ENCODE measurements at regions not wholly inside any gene's neighbourhood (a gene's known extent, or its start where the extent isn't known, plus 50 kb on each side); places are given as distances from the start of the nearest gene placed in this dataset.

DNA sequence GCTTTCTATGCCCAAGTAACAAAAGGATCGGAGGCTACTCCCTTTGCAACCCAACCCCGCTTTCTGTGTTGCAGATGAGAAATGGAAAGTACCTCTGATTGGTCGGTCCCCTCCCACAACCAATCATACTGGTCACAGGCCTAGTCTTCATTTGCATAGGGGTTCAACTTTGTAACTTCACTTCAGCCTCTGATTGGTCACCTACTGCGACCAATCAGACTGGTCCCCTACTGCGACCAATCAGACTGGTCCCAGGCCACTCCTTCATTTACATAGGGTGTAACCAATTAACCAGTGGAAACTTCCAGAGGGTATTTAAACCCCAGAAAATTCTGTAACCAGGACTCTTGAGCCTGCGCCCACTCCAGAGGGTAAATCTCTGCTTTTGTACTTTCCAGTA is 906.4 kb upstream of the TMEM132C start:
- H3K36me3 ChIP-seq (ENCODE audit: control insufficient read depth in 2 of 2, insufficient read depth in 2 of 2, low read length in 1 of 2) = no peaks in the 10 kb centered on the region
- no peak overlapping the region for H3K27ac ChIP-seq (ENCODE audit: low read depth in 1 of 2, low read length in 1 of 2)
- WGBS = 95% methylated on average over 6 of the region's 6 CpGs
- no peaks in the 10 kb centered on the region for H3K9me3 ChIP-seq (ENCODE audit: control insufficient read depth in 2 of 2, insufficient read depth in 1 of 2, low read length in 1 of 2)
- H3K4me1 ChIP-seq (ENCODE audit: control insufficient read depth in 2 of 2, insufficient read depth in 2 of 2, low read length in 2 of 2) = no peaks in the 10 kb centered on the region
- no peaks in the 10 kb centered on the region for H3K27me3 ChIP-seq (ENCODE audit: control insufficient read depth in 2 of 2, insufficient read depth in 1 of 2, low read length in 1 of 2)
- no peak for DNase-seq (ENCODE audit: low read depth in 6 of 9, low spot score in 9 of 9)
- H3K4me3 ChIP-seq (ENCODE audit: low read length in 2 of 2) = no peak overlapping the region

DNA sequence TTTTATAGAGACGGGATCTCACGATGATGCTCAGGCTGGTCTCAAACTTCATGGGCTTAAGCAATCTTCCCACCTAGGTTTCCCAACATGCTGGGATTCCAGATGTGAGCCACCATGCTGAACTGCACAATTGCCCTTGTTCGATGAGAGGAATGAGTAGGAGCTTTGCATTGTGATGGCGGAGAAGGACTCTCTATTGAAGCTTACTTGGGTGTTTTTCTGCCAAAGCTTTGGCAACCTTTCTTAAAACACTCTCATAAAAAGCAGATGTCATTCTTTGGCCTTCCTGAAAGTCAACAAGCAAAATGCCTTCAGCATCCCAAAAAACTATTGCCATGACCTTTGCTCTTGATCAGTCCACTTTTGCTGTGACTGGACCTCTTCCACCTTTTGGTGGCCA is 904.8 kb upstream of the TMEM132C start:
- Histone ChIP-seq H3K4me1 (ENCODE audit: control insufficient read depth in 2 of 2, insufficient read depth in 2 of 2, low read length in 2 of 2) (no peaks in the 10 kb centered on the region), H3K27ac (ENCODE audit: low read depth in 1 of 2, low read length in 1 of 2) (no peak overlapping the region), H3K36me3 (ENCODE audit: control insufficient read depth in 2 of 2, insufficient read depth in 2 of 2, low read length in 1 of 2) (no peaks in the 10 kb centered on the region), H3K4me3 (ENCODE audit: low read length in 2 of 2) (no peak overlapping the region), H3K27me3 (ENCODE audit: control insufficient read depth in 2 of 2, insufficient read depth in 1 of 2, low read length in 1 of 2) (no peaks in the 10 kb centered on the region), H3K9me3 (ENCODE audit: control insufficient read depth in 2 of 2, insufficient read depth in 1 of 2, low read length in 1 of 2) (no peaks in the 10 kb centered on the region)
- DNase-seq (ENCODE audit: low read depth in 6 of 9, low spot score in 9 of 9) = no peak
- WGBS = 97% methylated on average over 4 of the region's 4 CpGs

DNA sequence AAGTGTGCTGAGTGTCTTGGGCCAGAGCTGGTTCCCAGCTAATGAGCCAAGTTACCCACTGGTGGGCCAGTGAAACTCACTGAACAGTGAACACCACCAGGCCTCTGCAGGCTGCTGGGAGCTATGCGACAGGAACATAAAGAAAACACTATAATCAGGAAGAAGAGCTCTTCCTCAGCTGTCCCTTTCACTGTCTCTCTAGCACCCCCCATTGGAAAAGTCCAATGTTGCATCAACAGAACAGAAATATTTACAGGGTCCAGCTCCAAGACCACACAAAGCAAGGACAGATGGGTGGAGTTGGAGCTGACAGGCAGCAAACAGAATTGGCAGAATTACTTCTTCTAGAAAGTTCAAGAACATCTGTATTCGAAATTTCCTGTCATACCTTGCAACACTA is 903.6 kb upstream of the TMEM132C start:
- H3K9me3 ChIP-seq (ENCODE audit: control insufficient read depth in 2 of 2, insufficient read depth in 1 of 2, low read length in 1 of 2) = no peaks in the 10 kb centered on the region
- H3K27ac ChIP-seq (ENCODE audit: low read depth in 1 of 2, low read length in 1 of 2) = no peak overlapping the region
- DNase-seq (ENCODE audit: low read depth in 6 of 9, low spot score in 9 of 9) = no peak
- H3K36me3 ChIP-seq (ENCODE audit: control insufficient read depth in 2 of 2, insufficient read depth in 2 of 2, low read length in 1 of 2) = no peaks in the 10 kb centered on the region
- WGBS = 63% methylated on average over 2 of the region's 2 CpGs
- no peaks in the 10 kb centered on the region for H3K4me1 ChIP-seq (ENCODE audit: control insufficient read depth in 2 of 2, insufficient read depth in 2 of 2, low read length in 2 of 2)
- H3K27me3 ChIP-seq (ENCODE audit: control insufficient read depth in 2 of 2, insufficient read depth in 1 of 2, low read length in 1 of 2) = no peaks in the 10 kb centered on the region
- H3K4me3 ChIP-seq (ENCODE audit: low read length in 2 of 2) = no peak overlapping the region

DNA sequence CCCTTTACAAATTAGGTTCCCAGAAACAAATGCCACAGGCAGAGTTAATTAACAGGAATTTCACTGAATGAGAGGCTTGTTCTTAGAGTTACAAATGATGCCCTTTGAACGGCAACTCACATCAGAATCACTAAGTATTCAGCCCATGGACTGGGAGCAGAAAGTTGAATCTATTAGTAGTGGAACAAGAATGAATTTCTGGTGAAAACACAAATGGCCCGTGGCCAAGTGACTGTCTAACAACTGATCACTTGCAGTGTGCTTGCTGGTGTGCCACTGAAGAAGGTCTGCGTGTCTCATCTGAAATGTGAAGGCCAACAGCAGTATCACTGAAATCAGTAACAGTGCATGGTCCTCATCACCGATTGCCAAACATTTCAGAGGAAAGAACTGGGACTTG is 893.4 kb upstream of the TMEM132C start:
- H3K27me3 ChIP-seq (ENCODE audit: control insufficient read depth in 2 of 2, insufficient read depth in 1 of 2, low read length in 1 of 2) = no peaks in the 10 kb centered on the region
- H3K4me3 ChIP-seq (ENCODE audit: low read length in 2 of 2) = no peak overlapping the region
- H3K36me3 ChIP-seq (ENCODE audit: control insufficient read depth in 2 of 2, insufficient read depth in 2 of 2, low read length in 1 of 2) = no peaks in the 10 kb centered on the region
- H3K9me3 ChIP-seq (ENCODE audit: control insufficient read depth in 2 of 2, insufficient read depth in 1 of 2, low read length in 1 of 2) = no peaks in the 10 kb centered on the region
- 90% methylated on average over 4 of the region's 4 CpGs for WGBS
- DNase-seq (ENCODE audit: low read depth in 6 of 9, low spot score in 9 of 9) = no peak
- H3K4me1 ChIP-seq (ENCODE audit: control insufficient read depth in 2 of 2, insufficient read depth in 2 of 2, low read length in 2 of 2) = no peaks in the 10 kb centered on the region
- no peak overlapping the region for H3K27ac ChIP-seq (ENCODE audit: low read depth in 1 of 2, low read length in 1 of 2)

DNA sequence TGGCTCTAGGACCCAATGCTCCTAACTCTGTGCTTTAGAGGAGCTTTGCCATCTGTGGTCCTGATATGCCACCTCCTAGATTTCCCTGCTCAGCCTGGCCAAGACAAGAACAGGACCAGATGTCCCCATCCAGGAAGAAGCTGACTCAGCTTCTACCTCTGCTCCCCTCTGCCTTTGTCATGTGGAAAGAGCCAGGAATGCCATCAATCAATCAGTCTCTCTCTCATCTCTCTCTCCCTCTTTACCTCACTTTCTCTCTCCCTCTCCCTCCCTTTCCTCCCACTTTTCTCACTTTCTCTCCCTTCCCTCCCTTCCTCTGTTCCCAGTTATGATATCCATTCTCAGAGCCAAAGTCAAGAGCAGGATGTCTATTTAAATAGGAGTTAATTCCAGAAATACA is 892.5 kb upstream of the TMEM132C start:
- Histone ChIP-seq H3K27me3 (ENCODE audit: control insufficient read depth in 2 of 2, insufficient read depth in 1 of 2, low read length in 1 of 2) (no peaks in the 10 kb centered on the region), H3K36me3 (ENCODE audit: control insufficient read depth in 2 of 2, insufficient read depth in 2 of 2, low read length in 1 of 2) (no peaks in the 10 kb centered on the region), H3K4me3 (ENCODE audit: low read length in 2 of 2) (no peak overlapping the region), H3K27ac (ENCODE audit: low read depth in 1 of 2, low read length in 1 of 2) (no peak overlapping the region), H3K4me1 (ENCODE audit: control insufficient read depth in 2 of 2, insufficient read depth in 2 of 2, low read length in 2 of 2) (no peaks in the 10 kb centered on the region), H3K9me3 (ENCODE audit: control insufficient read depth in 2 of 2, insufficient read depth in 1 of 2, low read length in 1 of 2) (no peaks in the 10 kb centered on the region)
- no peak for DNase-seq (ENCODE audit: low read depth in 6 of 9, low spot score in 9 of 9)

DNA sequence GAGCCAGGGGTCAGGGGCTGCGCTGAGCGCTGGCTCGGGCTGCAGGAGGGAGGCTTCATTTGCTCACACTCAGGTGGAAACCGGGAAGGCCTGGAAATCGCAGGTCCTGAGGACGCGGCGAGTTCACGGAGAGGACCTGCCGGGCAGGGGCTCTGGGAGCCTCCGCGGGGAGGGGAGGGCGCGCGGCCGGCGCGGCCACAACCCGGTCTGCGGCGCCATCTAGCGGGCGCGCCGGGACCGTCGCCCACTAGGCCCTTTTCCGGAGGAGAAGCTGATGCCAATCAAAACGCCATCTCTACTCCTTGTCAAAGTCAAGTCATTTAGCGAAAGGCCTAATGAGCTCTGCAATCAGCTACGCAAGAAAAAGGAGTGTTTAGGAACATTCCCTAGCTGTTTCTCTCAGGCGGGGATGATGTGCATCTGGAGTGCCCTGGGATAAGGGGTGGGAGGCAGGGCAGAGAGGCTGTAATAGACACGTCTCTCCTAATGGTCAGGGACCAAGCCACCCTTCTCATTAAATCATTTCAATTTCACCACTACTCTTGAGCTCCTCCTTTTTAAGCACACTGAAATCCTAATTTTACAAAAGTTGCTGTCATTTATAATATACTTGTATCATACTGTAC is 885.8 kb upstream of the TMEM132C start:
- no peaks in the 10 kb centered on the region for H3K9me3 ChIP-seq (ENCODE audit: control insufficient read depth in 2 of 2, insufficient read depth in 1 of 2, low read length in 1 of 2)
- H3K36me3 ChIP-seq (ENCODE audit: control insufficient read depth in 2 of 2, insufficient read depth in 2 of 2, low read length in 1 of 2) = no peaks in the 10 kb centered on the region
- no peaks in the 10 kb centered on the region for H3K4me1 ChIP-seq (ENCODE audit: control insufficient read depth in 2 of 2, insufficient read depth in 2 of 2, low read length in 2 of 2)
- no peak overlapping the region for H3K4me3 ChIP-seq (ENCODE audit: low read length in 2 of 2)
- H3K27ac ChIP-seq (ENCODE audit: low read depth in 1 of 2, low read length in 1 of 2) = no peak overlapping the region
- WGBS = 6% methylated on average over 33 of the region's 33 CpGs
- no peaks in the 10 kb centered on the region for H3K27me3 ChIP-seq (ENCODE audit: control insufficient read depth in 2 of 2, insufficient read depth in 1 of 2, low read length in 1 of 2)
- peak in 5 of 9 donors; percentile 2 to 13 (median 5) for DNase-seq (ENCODE audit: low read depth in 6 of 9, low spot score in 9 of 9)

DNA sequence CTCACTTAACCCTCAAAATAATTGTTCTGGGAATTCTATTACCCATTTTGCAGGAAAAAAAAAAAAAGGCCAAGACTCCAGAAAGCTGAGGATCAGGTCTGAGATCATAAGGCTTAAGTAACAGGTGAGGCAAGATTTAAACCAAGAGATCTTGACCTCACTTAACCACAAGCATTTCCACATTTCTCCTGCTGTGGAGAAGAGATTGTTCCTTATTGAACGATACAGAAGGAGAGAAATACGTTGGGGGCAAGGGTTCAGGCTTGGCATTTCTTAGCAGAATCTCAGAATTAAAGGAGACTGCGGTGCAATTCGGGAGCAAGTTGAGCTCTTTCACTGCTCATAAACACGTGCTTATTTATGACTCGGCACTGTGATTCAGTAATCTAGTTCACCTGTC is 885.3 kb upstream of the TMEM132C start:
- Histone ChIP-seq H3K36me3 (ENCODE audit: control insufficient read depth in 2 of 2, insufficient read depth in 2 of 2, low read length in 1 of 2) (no peaks in the 10 kb centered on the region), H3K4me1 (ENCODE audit: control insufficient read depth in 2 of 2, insufficient read depth in 2 of 2, low read length in 2 of 2) (no peaks in the 10 kb centered on the region), H3K9me3 (ENCODE audit: control insufficient read depth in 2 of 2, insufficient read depth in 1 of 2, low read length in 1 of 2) (no peaks in the 10 kb centered on the region), H3K27me3 (ENCODE audit: control insufficient read depth in 2 of 2, insufficient read depth in 1 of 2, low read length in 1 of 2) (no peaks in the 10 kb centered on the region), H3K4me3 (ENCODE audit: low read length in 2 of 2) (no peak overlapping the region), H3K27ac (ENCODE audit: low read depth in 1 of 2, low read length in 1 of 2) (no peak overlapping the region)
- DNase-seq (ENCODE audit: low read depth in 6 of 9, low spot score in 9 of 9) = no peak
- 73% methylated on average over 6 of the region's 6 CpGs for WGBS

DNA sequence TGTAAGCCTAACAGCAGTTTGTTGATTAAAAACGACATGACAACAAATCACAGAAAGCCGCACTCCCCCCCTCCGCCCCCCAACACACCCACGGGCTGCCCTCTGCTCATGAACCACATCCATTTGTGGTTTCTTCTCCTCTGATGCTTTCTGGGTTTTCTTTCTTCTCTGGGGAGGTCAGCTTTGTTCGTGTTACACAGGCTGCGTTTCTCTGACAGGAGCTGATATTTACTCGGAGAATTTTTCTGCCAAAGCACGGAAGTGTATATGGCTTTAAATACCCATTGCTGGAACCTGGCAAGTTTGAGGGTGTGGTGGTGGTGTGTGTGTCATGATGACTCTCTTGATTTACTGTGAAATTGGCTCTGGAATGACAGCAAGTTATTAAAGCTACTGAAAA is 883.7 kb upstream of the TMEM132C start:
- WGBS = 75% methylated on average over 8 of the region's 8 CpGs
- no peak for DNase-seq (ENCODE audit: low read depth in 6 of 9, low spot score in 9 of 9)
- H3K4me1 ChIP-seq (ENCODE audit: control insufficient read depth in 2 of 2, insufficient read depth in 2 of 2, low read length in 2 of 2) = no peaks in the 10 kb centered on the region
- H3K9me3 ChIP-seq (ENCODE audit: control insufficient read depth in 2 of 2, insufficient read depth in 1 of 2, low read length in 1 of 2) = no peaks in the 10 kb centered on the region
- no peak overlapping the region for H3K4me3 ChIP-seq (ENCODE audit: low read length in 2 of 2)
- no peaks in the 10 kb centered on the region for H3K27me3 ChIP-seq (ENCODE audit: control insufficient read depth in 2 of 2, insufficient read depth in 1 of 2, low read length in 1 of 2)
- H3K36me3 ChIP-seq (ENCODE audit: control insufficient read depth in 2 of 2, insufficient read depth in 2 of 2, low read length in 1 of 2) = no peaks in the 10 kb centered on the region
- H3K27ac ChIP-seq (ENCODE audit: low read depth in 1 of 2, low read length in 1 of 2) = no peak overlapping the region

DNA sequence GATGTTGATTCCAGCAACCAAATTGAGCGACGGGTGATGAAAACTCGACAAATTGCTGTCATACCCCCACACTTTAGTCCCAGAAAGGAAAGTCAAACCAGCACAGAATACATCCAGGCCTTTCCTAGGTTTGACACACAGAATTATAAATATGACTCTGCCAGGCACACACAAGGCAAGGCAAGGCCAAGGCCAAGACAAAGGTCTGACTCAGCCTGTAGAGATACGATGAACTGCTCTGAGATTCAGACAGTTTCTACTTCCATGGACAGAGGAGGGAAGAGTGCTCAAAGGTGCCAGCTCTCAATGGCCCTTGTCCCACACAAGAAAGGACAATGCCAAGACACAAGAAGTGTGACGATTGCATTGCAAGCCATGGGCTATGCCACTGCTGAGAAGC is 880.2 kb upstream of the TMEM132C start:
- DNase-seq (ENCODE audit: low read depth in 6 of 9, low spot score in 9 of 9) = no peak

DNA sequence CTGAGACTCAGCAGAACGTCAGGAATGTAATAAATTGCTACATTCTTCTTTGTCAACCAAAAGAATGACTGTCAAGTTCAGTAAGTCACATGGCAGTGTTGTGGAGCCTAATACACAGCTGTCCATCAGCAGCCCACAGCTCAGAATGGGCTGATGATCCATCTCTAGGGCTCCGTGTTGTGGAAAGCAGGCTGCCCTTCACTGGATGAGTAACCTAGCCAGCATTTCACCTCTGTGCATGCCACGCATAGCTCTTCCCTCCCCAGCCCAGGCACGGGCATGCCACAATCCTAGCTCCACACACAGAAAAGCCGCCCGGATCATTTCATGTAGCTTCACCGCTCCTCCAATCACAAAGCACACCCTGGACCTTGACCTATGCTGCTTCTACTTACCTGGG is 878.0 kb upstream of the TMEM132C start:
- H3K4me3 ChIP-seq (ENCODE audit: low read length in 2 of 2) = no peak overlapping the region
- no peak for DNase-seq (ENCODE audit: low read depth in 6 of 9, low spot score in 9 of 9)

More for the DNA sequence above, 880.2 kb upstream of the TMEM132C start:
- Histone ChIP-seq H3K4me3 (ENCODE audit: low read length in 2 of 2) (no peak overlapping the region), H3K27me3 (ENCODE audit: control insufficient read depth in 2 of 2, insufficient read depth in 1 of 2, low read length in 1 of 2) (no peaks in the 10 kb centered on the region), H3K36me3 (ENCODE audit: control insufficient read depth in 2 of 2, insufficient read depth in 2 of 2, low read length in 1 of 2) (no peaks in the 10 kb centered on the region), H3K9me3 (ENCODE audit: control insufficient read depth in 2 of 2, insufficient read depth in 1 of 2, low read length in 1 of 2) (no peaks in the 10 kb centered on the region), H3K4me1 (ENCODE audit: control insufficient read depth in 2 of 2, insufficient read depth in 2 of 2, low read length in 2 of 2) (no peaks in the 10 kb centered on the region), H3K27ac (ENCODE audit: low read depth in 1 of 2, low read length in 1 of 2) (no peak overlapping the region)
- WGBS = 95% methylated on average over 5 of the region's 5 CpGs

More for the DNA sequence above, 878.0 kb upstream of the TMEM132C start:
- H3K9me3 ChIP-seq (ENCODE audit: control insufficient read depth in 2 of 2, insufficient read depth in 1 of 2, low read length in 1 of 2) = no peaks in the 10 kb centered on the region
- H3K4me1 ChIP-seq (ENCODE audit: control insufficient read depth in 2 of 2, insufficient read depth in 2 of 2, low read length in 2 of 2) = no peaks in the 10 kb centered on the region
- H3K27me3 ChIP-seq (ENCODE audit: control insufficient read depth in 2 of 2, insufficient read depth in 1 of 2, low read length in 1 of 2) = no peaks in the 10 kb centered on the region
- 83% methylated on average over 7 of the region's 7 CpGs for WGBS
- H3K36me3 ChIP-seq (ENCODE audit: control insufficient read depth in 2 of 2, insufficient read depth in 2 of 2, low read length in 1 of 2) = no peaks in the 10 kb centered on the region
- H3K27ac ChIP-seq (ENCODE audit: low read depth in 1 of 2, low read length in 1 of 2) = no peak overlapping the region
